ENCODE measurements at regions not wholly inside any gene's neighbourhood (a gene's known extent, or its start where the extent isn't known, plus 50 kb on each side); places are given as distances from the start of the nearest gene placed in this dataset.

GRCh38 chr20:39890697-39891096 lies 798.3 kb downstream of the MAFB start:
- DNase-seq (ENCODE audit: extremely low read depth in 1 of 2, low read depth in 1 of 2): no peak

GRCh38 chr20:39888310-39888709 lies 800.7 kb downstream of the MAFB start:
- no peak for DNase-seq (ENCODE audit: extremely low read depth in 1 of 2, low read depth in 1 of 2)

GRCh38 chr20:39886650-39887190 lies 802.3 kb downstream of the MAFB start:
- DNase-seq (ENCODE audit: extremely low read depth in 1 of 2, low read depth in 1 of 2): no peak

- no peak for DNase-seq (ENCODE audit: extremely low read depth in 1 of 2, low read depth in 1 of 2)
Observed at GRCh38 chr20:39885975-39886649, 802.9 kb downstream of the MAFB start.

GRCh38 chr20:39882806-39883205 lies 806.2 kb downstream of the MAFB start:
- no peak for DNase-seq (ENCODE audit: extremely low read depth in 1 of 2, low read depth in 1 of 2)

GRCh38 chr20:39880890-39881289 lies 808.1 kb downstream of the MAFB start:
- no peak for DNase-seq (ENCODE audit: extremely low read depth in 1 of 2, low read depth in 1 of 2)

- no peak for DNase-seq (ENCODE audit: extremely low read depth in 1 of 2, low read depth in 1 of 2)
Observed at GRCh38 chr20:39879296-39879695, 809.7 kb downstream of the MAFB start.

- no peak for DNase-seq (ENCODE audit: extremely low read depth in 1 of 2, low read depth in 1 of 2)
Observed at GRCh38 chr20:39878809-39879208, 810.2 kb downstream of the MAFB start.

GRCh38 chr20:39878320-39878719 lies 810.7 kb downstream of the MAFB start:
- DNase-seq (ENCODE audit: extremely low read depth in 1 of 2, low read depth in 1 of 2): no peak

- DNase-seq (ENCODE audit: extremely low read depth in 1 of 2, low read depth in 1 of 2): no peak
Observed at GRCh38 chr20:39877788-39878187, 811.2 kb downstream of the MAFB start.

- no peak for DNase-seq (ENCODE audit: extremely low read depth in 1 of 2, low read depth in 1 of 2)
Observed at GRCh38 chr20:39876976-39877635, 811.9 kb downstream of the MAFB start.

- no peak for DNase-seq (ENCODE audit: extremely low read depth in 1 of 2, low read depth in 1 of 2)
Observed at GRCh38 chr20:39875492-39876110, 813.4 kb downstream of the MAFB start.

GRCh38 chr20:39874049-39874893 lies 814.8 kb downstream of the MAFB start:
- DNase-seq (ENCODE audit: extremely low read depth in 1 of 2, low read depth in 1 of 2): no peak

- DNase-seq (ENCODE audit: extremely low read depth in 1 of 2, low read depth in 1 of 2): no peak
Observed at GRCh38 chr20:39873286-39873685, 815.8 kb downstream of the MAFB start.

GRCh38 chr20:39871013-39871412 lies 818.0 kb downstream of the MAFB start:
- DNase-seq (ENCODE audit: extremely low read depth in 1 of 2, low read depth in 1 of 2): no peak

GRCh38 chr20:39865446-39865845 lies 823.6 kb downstream of the MAFB start:
- no peak for DNase-seq (ENCODE audit: extremely low read depth in 1 of 2, low read depth in 1 of 2)

GRCh38 chr20:39862470-39862891 lies 826.6 kb downstream of the MAFB start:
- no peak for DNase-seq (ENCODE audit: extremely low read depth in 1 of 2, low read depth in 1 of 2)

- no peak for DNase-seq (ENCODE audit: extremely low read depth in 1 of 2, low read depth in 1 of 2)
Observed at GRCh38 chr20:39861381-39861780, 827.7 kb downstream of the MAFB start.

- no peak for DNase-seq (ENCODE audit: extremely low read depth in 1 of 2, low read depth in 1 of 2)
Observed at GRCh38 chr20:39857835-39858234, 831.2 kb downstream of the MAFB start.

- no peak for DNase-seq (ENCODE audit: extremely low read depth in 1 of 2, low read depth in 1 of 2)
Observed at GRCh38 chr20:39857187-39857586, 831.8 kb downstream of the MAFB start.

GRCh38 chr20:39855799-39856198 lies 833.2 kb downstream of the MAFB start:
- no peak for DNase-seq (ENCODE audit: extremely low read depth in 1 of 2, low read depth in 1 of 2)

All from activated CD8-positive, alpha-beta memory T cell treated with anti-CD3 and anti-CD28 coated beads for 1 hour (primary cell).